ENCODE measurements at regions not wholly inside any gene's neighbourhood (a gene's known extent, or its start where the extent isn't known, plus 50 kb on each side); places are given as distances from the start of the nearest gene placed in this dataset.

- no peak for TF ChIP-seq USF2 (IDR thresholded peaks at IDR 0.05; ENCODE audit: low read depth, low read length)
- no peak for TF ChIP-seq RAD21 (IDR thresholded peaks at IDR 0.05; ENCODE audit: low read length)
- TF ChIP-seq POLR2A (IDR thresholded peaks at IDR 0.05; ENCODE audit: low read depth, low read length), result no peak
- no peak for TF ChIP-seq CTCF (conservative IDR thresholded peaks at IDR 0.05; ENCODE audit: low read depth, low read length)
- no peak for TF ChIP-seq CEBPB (IDR thresholded peaks at IDR 0.05; ENCODE audit: low read depth, low read length)
- TF ChIP-seq ELK1 (IDR thresholded peaks at IDR 0.05; ENCODE audit: borderline replicate concordance, low read depth, low read length), result no peak
- TF ChIP-seq SMC3 (IDR thresholded peaks at IDR 0.05; ENCODE audit: low read depth, low read length), result no peak
- TF ChIP-seq RCOR1 (IDR thresholded peaks at IDR 0.05; ENCODE audit: insufficient replicate concordance, low read length), result no peak
- no peak for TF ChIP-seq RFX5 (IDR thresholded peaks at IDR 0.05; ENCODE audit: low read depth, low read length)
- no peak for TF ChIP-seq MAZ (IDR thresholded peaks at IDR 0.05; ENCODE audit: borderline replicate concordance, low read depth, low read length)
- no peak for TF ChIP-seq FOS (IDR thresholded peaks at IDR 0.05; ENCODE audit: low read depth, low read length)
- TF ChIP-seq MAFK (IDR thresholded peaks at IDR 0.05; ENCODE audit: low read depth, low read length), result no peak
Measured at GRCh38 chr9:30172206-30172605, 2212.2 kb upstream of the ACO1 start.
